IMR-90 (cell line): ENCODE measurements at regions not wholly inside any gene's neighbourhood (a gene's known extent, or its start where the extent isn't known, plus 50 kb on each side); places are given as distances from the start of the nearest gene placed in this dataset.

Experiments used
- ATAC-seq: fragments of 200-7000 bp; cut with Tn5 transposase; 2 replicates; pipeline ENCODE4 v1.9.1; 2020; ENCODE audit warnings: low read depth, mild to moderate bottlenecking, moderate library complexity
- BruUV-seq: library from RNA; stranded (reverse); fragments of 400-500 nt; replicated peaks from 2 replicates; lab custom pipeline; 2021; lab: Mats Ljungman, UMichigan
- CTCF ChIA-PET: fragments of 300-600 bp; formaldehyde crosslinking; extraction: SDS; loops from one replicate; lab custom pipeline; 2021; ENCODE audit warnings: antibody characterized with exemption; lab: Yijun Ruan, JAX
- POLR2A ChIA-PET: fragments of 300-600 bp; sonication (Branson Sonifier 250); formaldehyde crosslinking; loops from one replicate; lab custom pipeline; 2022; ENCODE audit warnings: antibody characterized with exemption; ENCODE audit not compliant: unreplicated experiment; lab: Charles Lee
- DNase-seq: peaks from one replicate; pipeline ENCODE4 v3.0.0; 2013
- H2AFZ ChIP-seq: replicated peaks from 2 replicates; pipeline ENCODE3; 2013; ENCODE audit warnings: low read length, mild to moderate bottlenecking; ENCODE audit not compliant: poor library complexity
- H2AK5ac ChIP-seq: 2 replicates; pipeline ENCODE4 v1.6.1; 2013; ENCODE audit warnings: low read depth, low read length, inconsistent platforms
- H2AK9ac ChIP-seq: replicated peaks from 2 replicates; pipeline ENCODE3; 2013; ENCODE audit warnings: mild to moderate bottlenecking, low read depth, low read length, moderate library complexity; ENCODE audit not compliant: poor library complexity
- H2BK120ac ChIP-seq: 2 replicates; pipeline ENCODE4 v1.6.1; 2013; ENCODE audit warnings: low read depth, low read length, inconsistent platforms
- H2BK15ac ChIP-seq: 3 replicates; pipeline ENCODE4 v1.6.1; 2013; ENCODE audit warnings: low read depth, low read length, inconsistent platforms
- H2BK20ac ChIP-seq: 2 replicates; pipeline ENCODE4 v1.6.1; 2013; ENCODE audit warnings: low read depth, mild to moderate bottlenecking, inconsistent platforms, low read length, moderate library complexity
- H2BK5ac ChIP-seq: 2 replicates; pipeline ENCODE4 v1.6.1; 2013; ENCODE audit warnings: mild to moderate bottlenecking, low read depth, low read length, inconsistent platforms; ENCODE audit not compliant: poor library complexity, severe bottlenecking
- H3K14ac ChIP-seq: replicated peaks from 2 replicates; pipeline ENCODE4 v1.6.1; 2013; ENCODE audit warnings: low read depth, low read length, inconsistent platforms
- H3K18ac ChIP-seq: 2 replicates; pipeline ENCODE4 v1.6.1; 2013; ENCODE audit warnings: low read depth, low read length, control low read depth
- H3K23ac ChIP-seq: 2 replicates; pipeline ENCODE4 v1.6.1; 2013; ENCODE audit warnings: low read depth, low read length, inconsistent platforms
- H3K27ac ChIP-seq: 2 replicates; pipeline ENCODE4 v1.5.1; 2013; ENCODE audit warnings: mild to moderate bottlenecking, control low read depth, low read length; ENCODE audit not compliant: insufficient read depth
- H3K27me3 ChIP-seq: 2 replicates; pipeline ENCODE4 v1.6.1; 2013; ENCODE audit warnings: low read length; ENCODE audit not compliant: control insufficient read depth, insufficient read depth
- H3K36me3 ChIP-seq: 2 replicates; pipeline ENCODE4 v1.6.1; 2013; ENCODE audit warnings: low read length, mixed read lengths; ENCODE audit not compliant: control insufficient read depth, insufficient read depth
- H3K4ac ChIP-seq: 2 replicates; pipeline ENCODE4 v1.6.1; 2013; ENCODE audit warnings: low read depth, low read length, inconsistent platforms
- H3K4me1 ChIP-seq: 2 replicates; pipeline ENCODE4 v1.6.1; 2013; ENCODE audit warnings: low read length, mixed read lengths; ENCODE audit not compliant: control insufficient read depth, insufficient read depth
- H3K4me2 ChIP-seq: 2 replicates; pipeline ENCODE4 v1.6.1; 2013; ENCODE audit warnings: low read depth, mild to moderate bottlenecking, control low read depth, low read length, moderate library complexity
- H3K4me3 ChIP-seq: 2 replicates; pipeline ENCODE4 v1.5.1; 2013; ENCODE audit warnings: low read depth, mild to moderate bottlenecking, control low read depth, low read length, moderate library complexity; ENCODE audit not compliant: insufficient read depth
- H3K56ac ChIP-seq: 2 replicates; pipeline ENCODE4 v1.6.1; 2013; ENCODE audit warnings: low read length, inconsistent platforms; ENCODE audit not compliant: insufficient read depth; ENCODE audit errors: extremely low read depth
- H3K79me1 ChIP-seq, 2 experiments: 2 replicates each; pipeline ENCODE4 v1.6.1; 2013; ENCODE audit warnings: low read length in 2 of 2, inconsistent platforms in 1 of 2, low read depth in 1 of 2
- H3K9ac ChIP-seq: 2 replicates; pipeline ENCODE4 v1.6.1; 2013; ENCODE audit warnings: low read depth, low read length, control low read depth
- H3K9me1 ChIP-seq: 2 replicates; pipeline ENCODE4 v1.6.1; 2013; ENCODE audit warnings: low read length, inconsistent platforms; ENCODE audit not compliant: insufficient read depth
- H3K9me3 ChIP-seq: 2 replicates; pipeline ENCODE4 v1.6.1; 2013; ENCODE audit warnings: low read length; ENCODE audit not compliant: control insufficient read depth, insufficient read depth
- H4K20me1 ChIP-seq: 2 replicates; pipeline ENCODE4 v1.6.1; 2013; ENCODE audit warnings: low read length, inconsistent platforms; ENCODE audit not compliant: insufficient read depth
- H4K5ac ChIP-seq: 2 replicates; pipeline ENCODE4 v1.6.1; 2013; ENCODE audit warnings: mild to moderate bottlenecking, low read depth, low read length, control low read depth
- H4K8ac ChIP-seq, 2 experiments: 2 replicates each; pipeline ENCODE4 v1.6.1; 2013; ENCODE audit warnings: low read depth in 2 of 2, low read length in 2 of 2, control low read depth in 1 of 2, inconsistent platforms in 1 of 2
- H4K91ac ChIP-seq: 2 replicates; pipeline ENCODE4 v1.6.1; 2013; ENCODE audit warnings: low read depth, low read length, inconsistent platforms; ENCODE audit not compliant: insufficient read depth
- FOS ChIP-seq: fragments of 150-350 bp; IDR thresholded peaks from 2 replicates; pipeline ENCODE4 v1.6.1; 2016; ENCODE audit warnings: low read depth, low read length
- NFE2L2 ChIP-seq: fragments of 150-350 bp; IDR thresholded peaks from 2 replicates; pipeline ENCODE4 v1.6.1; 2016; ENCODE audit warnings: low read depth, mild to moderate bottlenecking, low read length
- RAD21 ChIP-seq: IDR thresholded peaks from 2 replicates; pipeline ENCODE4 v1.6.1; 2012; ENCODE audit warnings: low read length, improper control_type of control experiment
- WGBS, 2 experiments: methylation state at CpG; one replicate each; pipeline versions ENCODE4 v1.1.5 to v1.1.7; 2013; ENCODE audit warnings: missing lambda C conversion rate in 2 of 2; ENCODE audit not compliant: insufficient read length in 1 of 2; ENCODE audit errors: extremely low coverage in 2 of 2; 5-methylcytosine and 5-hydroxymethylcytosine counted together
- dilution Hi-C: fragments of 300-500 bp; cut with HindIII; formaldehyde crosslinking; loops from one replicate; pipeline ENCODE4 v1.14.3; 2018; ENCODE audit warnings: low sequenced_read_pairs; ENCODE audit not compliant: unreplicated experiment
- in situ Hi-C: fragments of 300-500 bp; cut with MboI; formaldehyde crosslinking; loops from 3 replicates; pipeline ENCODE4 v1.14.3; 2019; ENCODE audit warnings: low sequenced_read_pairs, inconsistent platforms, mixed read lengths
- intact Hi-C: fragments of 100-400 bp; cut with micrococcal nuclease; formaldehyde crosslinking; loops from 2 replicates; pipeline ENCODE4 v1.10.0; 2022
- TF ChIP-seq, protein P1 (sequence below): fragments of 150-350 bp; IDR thresholded peaks from 2 replicates; pipeline ENCODE4 v1.6.1; 2017; ENCODE audit warnings: mild to moderate bottlenecking, antibody characterized with exemption, low read length, low read depth

GRCh38 chr20:2245637-2246036 lies 50.2 kb upstream of the TGM3 start:
- Histone ChIP-seq H4K8ac (no peak overlapping the region), H3K4ac (no peak overlapping the region), H3K36me3 (no peaks in the 10 kb centered on the region), H3K4me2 (no peak overlapping the region), H3K9me3 (no peaks in the 10 kb centered on the region), H4K20me1 (no peaks in the 10 kb centered on the region), H3K27me3 (peaks cover 18% of the 10 kb centered on the region), H3K4me3 (no peak overlapping the region), H4K91ac (no peak overlapping the region), H2BK15ac (no peak overlapping the region), H3K18ac (no peak overlapping the region), H3K9me1 (no peaks in the 10 kb centered on the region), H3K14ac (no peak overlapping the region), H3K79me1 (no peaks in the 10 kb centered on the region), H3K9ac (no peak overlapping the region), H3K27ac (no peak overlapping the region), H3K4me1 (no peaks in the 10 kb centered on the region), H2AK5ac (no peak overlapping the region), H2AFZ (no peak overlapping the region), H2BK120ac (no peak overlapping the region), H3K23ac (no peak overlapping the region), H2AK9ac (no peak overlapping the region), H2BK5ac (no peak overlapping the region), H4K5ac (no peak overlapping the region), H2BK20ac (no peak overlapping the region), H3K56ac (no peak overlapping the region)
- ATAC-seq (no peak), DNase-seq (no peak)
- intact Hi-C loops (no loop called here), in situ Hi-C loops (no loop called here), dilution Hi-C loops (no loop called here)
- ChIA-PET CTCF (no interaction called here), POLR2A (no interaction called here)
- WGBS, 2 experiments, result 0% methylated on average over 1 of the region's 1 CpG; no CpG with 5 or more reads in 1 of the 2 experiments
- TF ChIP-seq, protein P1, sequence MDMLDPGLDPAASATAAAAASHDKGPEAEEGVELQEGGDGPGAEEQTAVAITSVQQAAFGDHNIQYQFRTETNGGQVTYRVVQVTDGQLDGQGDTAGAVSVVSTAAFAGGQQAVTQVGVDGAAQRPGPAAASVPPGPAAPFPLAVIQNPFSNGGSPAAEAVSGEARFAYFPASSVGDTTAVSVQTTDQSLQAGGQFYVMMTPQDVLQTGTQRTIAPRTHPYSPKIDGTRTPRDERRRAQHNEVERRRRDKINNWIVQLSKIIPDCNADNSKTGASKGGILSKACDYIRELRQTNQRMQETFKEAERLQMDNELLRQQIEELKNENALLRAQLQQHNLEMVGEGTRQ, result no peak
- TF ChIP-seq FOS (no peak), NFE2L2 (no peak), RAD21 (no peak)
- BruUV-seq, result no TSS peak
